ENCODE measurements at regions not wholly inside any gene's neighbourhood (a gene's known extent, or its start where the extent isn't known, plus 50 kb on each side); places are given as distances from the start of the nearest gene placed in this dataset.

DNA sequence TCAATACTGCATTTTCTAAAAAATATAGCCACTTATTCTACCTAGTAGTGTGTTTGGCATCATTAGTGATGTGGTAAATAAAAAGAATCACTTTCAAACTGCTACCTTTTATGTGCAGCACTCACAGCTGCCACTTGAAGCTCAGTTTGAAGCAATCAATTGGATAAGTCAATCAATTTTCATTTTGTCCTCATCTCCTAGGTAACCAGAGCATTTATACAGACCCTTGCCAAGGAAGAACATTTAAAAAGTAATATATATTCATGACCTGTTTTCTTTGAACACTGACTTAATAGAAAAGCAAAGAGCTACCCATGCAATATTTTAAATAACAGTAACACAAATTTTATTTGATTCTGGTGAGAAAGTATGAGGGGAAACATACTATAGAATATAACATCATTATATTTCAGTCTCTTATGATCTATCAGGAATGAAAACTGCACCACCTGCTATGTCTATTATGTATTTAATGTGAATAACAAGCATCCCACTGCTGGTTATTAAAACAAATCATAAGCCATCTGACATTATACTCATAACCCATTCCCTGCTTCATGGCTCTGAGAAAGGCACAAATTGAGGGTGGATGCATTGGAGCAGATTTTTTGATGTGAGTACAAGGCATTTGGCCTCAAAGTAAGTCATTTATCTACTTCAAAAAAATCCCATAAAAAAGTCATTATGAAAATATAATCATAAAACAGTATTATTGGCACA is 168.4 kb upstream of the C21orf91 start:
- no peak overlapping the region for H3K4me3 ChIP-seq (ENCODE audit: low read depth, low read length)
- CTCF ChIA-PET = interaction anchor here (0.6 kb wide), 1 partner anchor 621 kb away, joined by 3 read pairs; no protein-coding TSS in a partner anchor

DNA sequence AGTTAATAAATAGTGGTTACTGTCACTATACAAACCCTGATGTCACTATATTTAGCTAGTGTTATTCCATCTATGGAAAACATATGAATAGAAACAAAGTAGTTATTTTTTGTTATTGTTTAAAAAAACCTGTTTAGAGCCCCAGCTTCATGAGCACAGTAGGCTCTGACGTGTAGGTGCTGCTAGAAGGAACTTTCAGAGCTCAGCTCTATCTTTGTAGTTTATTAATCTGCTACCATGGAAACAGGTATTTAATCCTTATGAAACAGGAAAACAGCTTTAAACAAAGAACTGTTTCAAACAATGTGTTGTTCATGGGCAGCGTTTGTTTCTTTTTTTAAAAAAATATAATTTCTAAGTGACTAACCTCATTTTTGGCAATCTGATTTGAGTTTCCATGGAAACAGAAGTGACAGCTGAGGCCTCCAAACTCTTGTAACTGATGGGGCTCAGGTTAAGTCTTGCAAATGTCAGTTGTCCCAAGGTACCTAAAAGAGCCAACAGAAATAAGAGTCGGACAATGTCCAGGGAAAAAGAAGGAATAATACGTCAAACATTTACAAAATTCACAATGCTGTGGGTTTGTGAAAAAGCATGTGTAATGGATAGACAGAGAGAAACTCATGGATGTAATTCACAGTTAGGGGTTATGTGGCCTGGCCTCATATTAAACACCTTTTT is 162.0 kb upstream of the C21orf91 start:
- Histone ChIP-seq H3K9me3 (ENCODE audit: control insufficient read depth, insufficient read depth, low read depth, low read length) (no peaks in the 10 kb centered on the region), H3K4me3 (ENCODE audit: low read depth, low read length) (no peak overlapping the region), H3K27ac (ENCODE audit: extremely low read depth, low read depth, low read length) (no peak overlapping the region), H3K36me3 (ENCODE audit: control insufficient read depth in 2 of 2, insufficient read depth in 1 of 2, low read length in 2 of 2) (no peaks in the 10 kb centered on the region), H3K4me1 (ENCODE audit: control insufficient read depth, insufficient read depth, low read length) (no peaks in the 10 kb centered on the region)
- ChIA-PET CTCF (interaction anchor here (0.7 kb wide), 1 partner anchor 1112 kb away, joined by 4 read pairs; no protein-coding TSS in a partner anchor), POLR2A (no interaction called here)
- TF ChIP-seq ZFHX2 (tag by site-specific recombination; conservative IDR thresholded peaks at IDR 0.05) = no peak
- no peak for TF ChIP-seq ZNF664 (tag by site-specific recombination; IDR thresholded peaks at IDR 0.05)
- TF ChIP-seq, protein P1, sequence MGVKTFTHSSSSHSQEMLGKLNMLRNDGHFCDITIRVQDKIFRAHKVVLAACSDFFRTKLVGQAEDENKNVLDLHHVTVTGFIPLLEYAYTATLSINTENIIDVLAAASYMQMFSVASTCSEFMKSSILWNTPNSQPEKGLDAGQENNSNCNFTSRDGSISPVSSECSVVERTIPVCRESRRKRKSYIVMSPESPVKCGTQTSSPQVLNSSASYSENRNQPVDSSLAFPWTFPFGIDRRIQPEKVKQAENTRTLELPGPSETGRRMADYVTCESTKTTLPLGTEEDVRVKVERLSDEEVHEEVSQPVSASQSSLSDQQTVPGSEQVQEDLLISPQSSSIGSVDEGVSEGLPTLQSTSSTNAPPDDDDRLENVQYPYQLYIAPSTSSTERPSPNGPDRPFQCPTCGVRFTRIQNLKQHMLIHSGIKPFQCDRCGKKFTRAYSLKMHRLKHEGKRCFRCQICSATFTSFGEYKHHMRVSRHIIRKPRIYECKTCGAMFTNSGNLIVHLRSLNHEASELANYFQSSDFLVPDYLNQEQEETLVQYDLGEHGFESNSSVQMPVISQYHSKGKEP (tag by site-specific recombination; IDR thresholded peaks at IDR 0.05) = no peak
- no peak for TF ChIP-seq ZNF623 (tag by site-specific recombination; IDR thresholded peaks at IDR 0.05)
- no peak for TF ChIP-seq SCRT1 (tag by site-specific recombination; IDR thresholded peaks at IDR 0.05; ENCODE audit: borderline replicate concordance)
- no peak for TF ChIP-seq ZNF433 (tag by site-specific recombination; IDR thresholded peaks at IDR 0.05; ENCODE audit: low read depth)
- no peak for TF ChIP-seq ZNF548 (tag by site-specific recombination; IDR thresholded peaks at IDR 0.05)
- TF ChIP-seq, protein P2, sequence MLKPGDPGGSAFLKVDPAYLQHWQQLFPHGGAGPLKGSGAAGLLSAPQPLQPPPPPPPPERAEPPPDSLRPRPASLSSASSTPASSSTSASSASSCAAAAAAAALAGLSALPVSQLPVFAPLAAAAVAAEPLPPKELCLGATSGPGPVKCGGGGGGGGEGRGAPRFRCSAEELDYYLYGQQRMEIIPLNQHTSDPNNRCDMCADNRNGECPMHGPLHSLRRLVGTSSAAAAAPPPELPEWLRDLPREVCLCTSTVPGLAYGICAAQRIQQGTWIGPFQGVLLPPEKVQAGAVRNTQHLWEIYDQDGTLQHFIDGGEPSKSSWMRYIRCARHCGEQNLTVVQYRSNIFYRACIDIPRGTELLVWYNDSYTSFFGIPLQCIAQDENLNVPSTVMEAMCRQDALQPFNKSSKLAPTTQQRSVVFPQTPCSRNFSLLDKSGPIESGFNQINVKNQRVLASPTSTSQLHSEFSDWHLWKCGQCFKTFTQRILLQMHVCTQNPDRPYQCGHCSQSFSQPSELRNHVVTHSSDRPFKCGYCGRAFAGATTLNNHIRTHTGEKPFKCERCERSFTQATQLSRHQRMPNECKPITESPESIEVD (tag by site-specific recombination; IDR thresholded peaks at IDR 0.05) = no peak
- TF ChIP-seq ZNF354C (tag by site-specific recombination; IDR thresholded peaks at IDR 0.05; ENCODE audit: borderline replicate concordance, low read depth) = no peak
- no peak for TF ChIP-seq ZNF768 (tag by site-specific recombination; IDR thresholded peaks at IDR 0.05)
- TF ChIP-seq FEZF1 (tag by site-specific recombination; IDR thresholded peaks at IDR 0.05) = no peak
- no peak for TF ChIP-seq ZNF394 (tag by site-specific recombination; IDR thresholded peaks at IDR 0.05; ENCODE audit: borderline replicate concordance)
- no peak for TF ChIP-seq ZNF175 (tag by site-specific recombination; IDR thresholded peaks at IDR 0.05)
- no peak for TF ChIP-seq ZNF211 (tag by site-specific recombination; IDR thresholded peaks at IDR 0.05; ENCODE audit: low read depth)
- TF ChIP-seq ZNF654 (tag by site-specific recombination; IDR thresholded peaks at IDR 0.05; ENCODE audit: low read depth) = no peak
- TF ChIP-seq KLF8 (tag by site-specific recombination; IDR thresholded peaks at IDR 0.05) = no peak
- no peak for TF ChIP-seq ZNF677 (tag by site-specific recombination; IDR thresholded peaks at IDR 0.05)
- no peak for TF ChIP-seq ZNF214 (tag by site-specific recombination; IDR thresholded peaks at IDR 0.05; ENCODE audit: borderline replicate concordance)

More for the DNA sequence above, 168.4 kb upstream of the C21orf91 start:
- no peaks in the 10 kb centered on the region for H3K4me1 ChIP-seq (ENCODE audit: control insufficient read depth, insufficient read depth, low read length)
- H3K36me3 ChIP-seq (ENCODE audit: control insufficient read depth in 2 of 2, insufficient read depth in 1 of 2, low read length in 2 of 2) = no peaks in the 10 kb centered on the region
- no peaks in the 10 kb centered on the region for H3K9me3 ChIP-seq (ENCODE audit: control insufficient read depth, insufficient read depth, low read depth, low read length)
- H3K27ac ChIP-seq (ENCODE audit: extremely low read depth, low read depth, low read length) = no peak overlapping the region
- TF ChIP-seq ZSCAN30 (tag by site-specific recombination; IDR thresholded peaks at IDR 0.05) (no peak), ZNF558 (tag by site-specific recombination; IDR thresholded peaks at IDR 0.05) (no peak), ZNF341 (tag by site-specific recombination; IDR thresholded peaks at IDR 0.05; ENCODE audit: low read depth) (no peak), PRDM1 (tag by site-specific recombination; IDR thresholded peaks at IDR 0.05) (no peak), OSR2 (tag by site-specific recombination; IDR thresholded peaks at IDR 0.05) (no peak), ZNF521 (tag by site-specific recombination; IDR thresholded peaks at IDR 0.05) (no peak), ZNF214 (tag by site-specific recombination; IDR thresholded peaks at IDR 0.05; ENCODE audit: borderline replicate concordance) (no peak), ZFHX2 (tag by site-specific recombination; conservative IDR thresholded peaks at IDR 0.05) (no peak)
- TF ChIP-seq, protein P3, sequence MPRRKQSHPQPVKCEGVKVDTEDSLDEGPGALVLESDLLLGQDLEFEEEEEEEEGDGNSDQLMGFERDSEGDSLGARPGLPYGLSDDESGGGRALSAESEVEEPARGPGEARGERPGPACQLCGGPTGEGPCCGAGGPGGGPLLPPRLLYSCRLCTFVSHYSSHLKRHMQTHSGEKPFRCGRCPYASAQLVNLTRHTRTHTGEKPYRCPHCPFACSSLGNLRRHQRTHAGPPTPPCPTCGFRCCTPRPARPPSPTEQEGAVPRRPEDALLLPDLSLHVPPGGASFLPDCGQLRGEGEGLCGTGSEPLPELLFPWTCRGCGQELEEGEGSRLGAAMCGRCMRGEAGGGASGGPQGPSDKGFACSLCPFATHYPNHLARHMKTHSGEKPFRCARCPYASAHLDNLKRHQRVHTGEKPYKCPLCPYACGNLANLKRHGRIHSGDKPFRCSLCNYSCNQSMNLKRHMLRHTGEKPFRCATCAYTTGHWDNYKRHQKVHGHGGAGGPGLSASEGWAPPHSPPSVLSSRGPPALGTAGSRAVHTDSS (tag by site-specific recombination; IDR thresholded peaks at IDR 0.05) = no peak
- TF ChIP-seq, protein P1 (tag by site-specific recombination; IDR thresholded peaks at IDR 0.05) = no peak
- TF ChIP-seq, protein P4, sequence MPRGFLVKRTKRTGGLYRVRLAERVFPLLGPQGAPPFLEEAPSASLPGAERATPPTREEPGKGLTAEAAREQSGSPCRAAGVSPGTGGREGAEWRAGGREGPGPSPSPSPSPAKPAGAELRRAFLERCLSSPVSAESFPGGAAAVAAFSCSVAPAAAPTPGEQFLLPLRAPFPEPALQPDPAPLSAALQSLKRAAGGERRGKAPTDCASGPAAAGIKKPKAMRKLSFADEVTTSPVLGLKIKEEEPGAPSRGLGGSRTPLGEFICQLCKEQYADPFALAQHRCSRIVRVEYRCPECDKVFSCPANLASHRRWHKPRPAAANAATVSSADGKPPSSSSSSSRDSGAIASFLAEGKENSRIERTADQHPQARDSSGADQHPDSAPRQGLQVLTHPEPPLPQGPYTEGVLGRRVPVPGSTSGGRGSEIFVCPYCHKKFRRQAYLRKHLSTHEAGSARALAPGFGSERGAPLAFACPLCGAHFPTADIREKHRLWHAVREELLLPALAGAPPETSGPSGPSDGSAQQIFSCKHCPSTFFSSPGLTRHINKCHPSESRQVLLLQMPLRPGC (tag by site-specific recombination; IDR thresholded peaks at IDR 0.05) = no peak
- POLR2A ChIA-PET = no interaction called here
